SK-N-SH (cell line): ENCODE measurements at regions not wholly inside any gene's neighbourhood (a gene's known extent, or its start where the extent isn't known, plus 50 kb on each side); places are given as distances from the start of the nearest gene placed in this dataset.

Experiments used
- CTCF ChIA-PET: fragments of 300-600, 350-600 bp; formaldehyde crosslinking; extraction: SDS; loops from one replicate; lab custom pipeline; 2021; lab: Yijun Ruan, JAX
- POLR2A ChIA-PET: fragments of 350-600 bp; sonication (Branson Sonifier 250); formaldehyde crosslinking; extraction: SDS; loops from one replicate; lab custom pipeline; 2020; ENCODE audit warnings: antibody characterized with exemption, inconsistent platforms; lab: Yijun Ruan, JAX
- DNase-seq: peaks from one replicate; pipeline ENCODE4 v3.0.0; 2012
- H2AFZ ChIP-seq: fragments of 200-600 bp; sonication (generic); 2 replicates; pipeline ENCODE4 v1.8.1; 2016; ENCODE audit warnings: antibody characterized with exemption, mild to moderate bottlenecking, low read depth
- H3F3A ChIP-seq: fragments of 200-600 bp; sonication (generic); replicated peaks from 2 replicates; pipeline ENCODE3; 2016; ENCODE audit warnings: antibody characterized with exemption, mild to moderate bottlenecking; ENCODE audit not compliant: insufficient read depth
- H3K27ac ChIP-seq, 2 experiments: fragments of 200-500 bp in 1 of 2; fragments of 200-600 bp in 1 of 2; sonication (Bioruptor generic) in 1 of 2; sonication (generic), shearing (Covaris generic) in 1 of 2; 2 replicates each; pipeline versions ENCODE4 v1.5.1 to v1.6.1; 2014 to 2016; ENCODE audit warnings: low read depth in 2 of 2, inconsistent platforms in 1 of 2, low read length in 1 of 2, mild to moderate bottlenecking in 1 of 2, mixed read lengths in 1 of 2
- H3K27me3 ChIP-seq: fragments of 200-600 bp; sonication (generic), shearing (Covaris generic); 2 replicates; pipeline ENCODE4 v1.6.1; 2016; ENCODE audit warnings: mixed run types; ENCODE audit not compliant: insufficient read depth
- H3K36me3 ChIP-seq, 2 experiments: fragments of 200-500 bp in 1 of 2; fragments of 200-600 bp in 1 of 2; sonication (Bioruptor generic) in 1 of 2; sonication (generic) in 1 of 2; replicated peaks in 1 of 2; 2 replicates each; pipeline versions ENCODE3 to v1.5.1; 2014 to 2016; ENCODE audit warnings: low read length in 1 of 2, mild to moderate bottlenecking in 1 of 2; ENCODE audit not compliant: insufficient read depth in 2 of 2, control insufficient read depth in 1 of 2
- H3K4me1 ChIP-seq, 2 experiments: fragments of 200-500 bp in 1 of 2; fragments of 200-600 bp in 1 of 2; sonication (Bioruptor generic) in 1 of 2; sonication (generic), shearing (Covaris generic) in 1 of 2; 2 replicates each; pipeline versions ENCODE4 v1.5.1 to v1.6.1; 2014 to 2016; ENCODE audit warnings: low read depth in 1 of 2, low read length in 1 of 2, mixed run types in 1 of 2; ENCODE audit not compliant: insufficient read depth in 2 of 2, control insufficient read depth in 1 of 2
- H3K4me2 ChIP-seq: fragments of 200-600 bp; sonication (generic), shearing (Covaris generic); 2 replicates; pipeline ENCODE4 v1.6.1; 2017; ENCODE audit warnings: mixed run types
- H3K4me3 ChIP-seq, 2 experiments: fragments of 200-500 bp in 1 of 2; fragments of 200-600 bp in 1 of 2; sonication (Bioruptor generic) in 1 of 2; sonication (generic), shearing (Covaris generic) in 1 of 2; 2 replicates each; pipeline versions ENCODE4 v1.5.1 to v1.8.1; 2014 to 2016; ENCODE audit warnings: low read depth in 2 of 2, inconsistent platforms in 1 of 2, low read length in 1 of 2, mild to moderate bottlenecking in 1 of 2, mixed read lengths in 1 of 2, moderate library complexity in 1 of 2
- H3K79me2 ChIP-seq: fragments of 200-600 bp; sonication (generic); 2 replicates; pipeline ENCODE4 v1.8.1; 2017; ENCODE audit warnings: mild to moderate bottlenecking; ENCODE audit not compliant: insufficient read depth
- H3K9ac ChIP-seq: fragments of 200-600 bp; sonication (generic); 2 replicates; pipeline ENCODE4 v1.6.1; 2017; ENCODE audit warnings: mixed run types
- H3K9me2 ChIP-seq: fragments of 200-600 bp; sonication (generic); 2 replicates; pipeline ENCODE4 v1.6.1; 2017; ENCODE audit warnings: mixed run types
- H3K9me3 ChIP-seq: fragments of 200-600 bp; sonication (generic); 2 replicates; pipeline ENCODE4 v1.6.1; 2017; ENCODE audit warnings: mixed run types, mild to moderate bottlenecking, moderate library complexity
- H4K20me1 ChIP-seq: fragments of 200-600 bp; sonication (generic); 2 replicates; pipeline ENCODE4 v1.6.1; 2017; ENCODE audit warnings: mild to moderate bottlenecking, mixed run types; ENCODE audit not compliant: insufficient read depth
- CHD2 ChIP-seq: fragments of 150-350 bp; IDR thresholded peaks from 2 replicates; pipeline ENCODE4 v1.6.1; 2018; ENCODE audit warnings: low read length; ENCODE audit not compliant: partially characterized antibody
- EP300 ChIP-seq, 2 experiments: IDR thresholded peaks; 2 replicates each; pipeline versions ENCODE4 v1.4.0 to v1.6.1; 2012; ENCODE audit warnings: borderline replicate concordance in 1 of 2, low read depth in 1 of 2, low read length in 1 of 2
- EZH2phosphoT487 ChIP-seq: fragments of 200-600 bp; sonication (generic); IDR thresholded peaks from 2 replicates; pipeline ENCODE4 v1.6.1; 2017; ENCODE audit warnings: low read depth, mixed run types, mild to moderate bottlenecking, antibody characterized with exemption, moderate library complexity, borderline replicate concordance
- FOSL2 ChIP-seq: IDR thresholded peaks from 2 replicates; pipeline ENCODE4 v1.4.0; 2012; ENCODE audit warnings: low read depth, mild to moderate bottlenecking, moderate library complexity, borderline replicate concordance
- FOXJ3 ChIP-seq: sonication (generic); formaldehyde crosslinking; IDR thresholded peaks from 2 replicates; pipeline ENCODE4 v1.5.1; 2020; ENCODE audit warnings: mild to moderate bottlenecking, missing genetic modification reagents
- FOXM1 ChIP-seq: IDR thresholded peaks from 2 replicates; pipeline ENCODE4 v1.4.0; 2012; ENCODE audit warnings: low read depth, mild to moderate bottlenecking
- GABPA ChIP-seq: IDR thresholded peaks from 2 replicates; pipeline ENCODE4 v1.4.0; 2012; ENCODE audit warnings: low read depth, mild to moderate bottlenecking
- MAX ChIP-seq: IDR thresholded peaks from 2 replicates; pipeline ENCODE4 v1.4.0; 2012; ENCODE audit warnings: low read depth
- NFIC ChIP-seq: IDR thresholded peaks from 2 replicates; pipeline ENCODE4 v1.4.0; 2012; ENCODE audit warnings: borderline replicate concordance
- NRF1 ChIP-seq: IDR thresholded peaks from 2 replicates; pipeline ENCODE4 v1.6.1; 2012; ENCODE audit warnings: low read depth, mild to moderate bottlenecking, low read length
- SIN3A ChIP-seq: IDR thresholded peaks from 2 replicates; pipeline ENCODE4 v1.6.1; 2012; ENCODE audit warnings: low read depth, mild to moderate bottlenecking, low read length, moderate library complexity, borderline replicate concordance
- SMC3 ChIP-seq: IDR thresholded peaks from 2 replicates; pipeline ENCODE4 v1.6.1; 2012; ENCODE audit warnings: low read depth, low read length, improper control_type of control experiment
- TAF1 ChIP-seq: IDR thresholded peaks from 2 replicates; pipeline ENCODE4 v1.6.1; 2012; ENCODE audit warnings: low read depth, mild to moderate bottlenecking, low read length, moderate library complexity, borderline replicate concordance
- USF1 ChIP-seq: IDR thresholded peaks from 2 replicates; pipeline ENCODE4 v1.4.0; 2012; ENCODE audit warnings: low read depth, borderline replicate concordance
- USF2 ChIP-seq: fragments of 150-350 bp; IDR thresholded peaks from 2 replicates; pipeline ENCODE4 v1.6.1; 2017; ENCODE audit warnings: antibody characterized with exemption, low read length, low read depth, borderline replicate concordance
- ZBTB33 ChIP-seq: IDR thresholded peaks from 2 replicates; pipeline ENCODE4 v1.4.0; 2012; ENCODE audit warnings: low read depth, borderline replicate concordance
- WGBS: methylation state at CpG from one replicate; pipeline ENCODE4 v1.1.6; 2017; ENCODE audit warnings: low lambda C conversion rate; 5-methylcytosine and 5-hydroxymethylcytosine counted together

- no peaks in the 10 kb centered on the region for H3K36me3 ChIP-seq
- no peaks in the 10 kb centered on the region for H3K9me2 ChIP-seq
- H3K4me1 ChIP-seq: no peaks in the 10 kb centered on the region
- TF ChIP-seq EZH2phosphoT487: no peak
- no peak for TF ChIP-seq SIN3A
- TF ChIP-seq FOXJ3 (CRISPR knock-in tag): no peak
- no peak for TF ChIP-seq MAX
- no peak for TF ChIP-seq ZBTB33
- TF ChIP-seq EP300 (IDR thresholded peaks at IDR 0.05; ENCODE audit: borderline replicate concordance in 1 of 2, low read depth in 1 of 2, low read length in 1 of 2): no peak
- no peak for TF ChIP-seq NFIC
- TF ChIP-seq CHD2: no peak
- TF ChIP-seq GABPA: no peak
- no peak for TF ChIP-seq NRF1
- TF ChIP-seq SMC3: no peak
- TF ChIP-seq FOSL2: no peak
- no peaks in the 10 kb centered on the region for H3K9me3 ChIP-seq
- no peak overlapping the region for H3K4me2 ChIP-seq
- H3K27me3 ChIP-seq: no peaks in the 10 kb centered on the region
- ChIA-PET CTCF (no interaction called here), POLR2A (no interaction called here)
- no peaks in the 10 kb centered on the region for H3K79me2 ChIP-seq
- no peak overlapping the region for H3K27ac ChIP-seq
- no peak for DNase-seq
- H2AFZ ChIP-seq: no peak overlapping the region
- H4K20me1 ChIP-seq: no peaks in the 10 kb centered on the region
- no peaks in the 10 kb centered on the region for H3F3A ChIP-seq
- no peak overlapping the region for H3K4me3 ChIP-seq
- H3K9ac ChIP-seq: no peak overlapping the region
- WGBS: 51% methylated on average over 3 of the region's 3 CpGs
These were observed 273.2 kb downstream of the BCL11A start for GRCh38 chr2:60280238-60280637.

- ChIA-PET POLR2A (no interaction called here), CTCF (no interaction called here)
- WGBS: 37% methylated on average over 4 of the region's 4 CpGs
- Histone ChIP-seq H3K4me2 (no peak overlapping the region), H3K79me2 (no peaks in the 10 kb centered on the region), H2AFZ (no peak overlapping the region), H3K4me1 (no peaks in the 10 kb centered on the region), H4K20me1 (no peaks in the 10 kb centered on the region), H3K9ac (no peak overlapping the region), H3K9me2 (no peaks in the 10 kb centered on the region), H3K27ac (no peak overlapping the region)
- no peak for TF ChIP-seq USF2
- TF ChIP-seq FOXM1: no peak
- TF ChIP-seq EP300 (IDR thresholded peaks at IDR 0.05; ENCODE audit: borderline replicate concordance in 1 of 2, low read depth in 1 of 2, low read length in 1 of 2): no peak
- no peak for TF ChIP-seq TAF1
- TF ChIP-seq USF1: no peak
- TF ChIP-seq EZH2phosphoT487: no peak
- TF ChIP-seq, all 33 proteins: peak for 0
- no peak for DNase-seq
- H3F3A ChIP-seq: no peaks in the 10 kb centered on the region
- H3K27me3 ChIP-seq: no peaks in the 10 kb centered on the region
- H3K9me3 ChIP-seq: no peaks in the 10 kb centered on the region
- no peak overlapping the region for H3K4me3 ChIP-seq
- no peaks in the 10 kb centered on the region for H3K36me3 ChIP-seq
These were observed 274.5 kb downstream of the BCL11A start for GRCh38 chr2:60278906-60279305.
